ENCODE measurements at regions not wholly inside any gene's neighbourhood (a gene's known extent, or its start where the extent isn't known, plus 50 kb on each side); places are given as distances from the start of the nearest gene placed in this dataset.

DNA sequence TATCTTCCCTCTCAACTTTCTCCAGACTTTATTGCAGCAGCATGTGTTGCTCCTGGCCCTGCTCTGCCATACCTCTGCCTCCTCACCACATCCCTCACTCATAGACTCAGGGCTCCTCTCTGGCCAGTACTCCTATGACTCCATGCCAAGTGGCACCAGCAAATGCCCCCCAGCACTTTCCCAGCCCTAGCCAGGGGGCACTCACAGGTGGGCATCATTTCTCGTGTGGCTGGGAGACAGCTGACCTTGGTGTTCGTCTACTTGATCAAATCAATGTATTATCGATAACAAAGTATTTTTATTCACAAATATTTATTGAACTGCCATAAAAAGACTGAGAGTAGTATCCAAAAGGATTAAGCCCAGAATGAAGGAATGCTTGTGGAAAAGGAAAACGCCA is 418.2 kb downstream of the FAM72C start:
- TF ChIP-seq EP300 (conservative IDR thresholded peaks at IDR 0.05; ENCODE audit: poor library complexity, severe bottlenecking) (no peak), EZH2 (IDR thresholded peaks at IDR 0.05; ENCODE audit: borderline replicate concordance, insufficient read depth, low read length, poor library complexity, severe bottlenecking) (no peak)
- TF ChIP-seq, protein P1, sequence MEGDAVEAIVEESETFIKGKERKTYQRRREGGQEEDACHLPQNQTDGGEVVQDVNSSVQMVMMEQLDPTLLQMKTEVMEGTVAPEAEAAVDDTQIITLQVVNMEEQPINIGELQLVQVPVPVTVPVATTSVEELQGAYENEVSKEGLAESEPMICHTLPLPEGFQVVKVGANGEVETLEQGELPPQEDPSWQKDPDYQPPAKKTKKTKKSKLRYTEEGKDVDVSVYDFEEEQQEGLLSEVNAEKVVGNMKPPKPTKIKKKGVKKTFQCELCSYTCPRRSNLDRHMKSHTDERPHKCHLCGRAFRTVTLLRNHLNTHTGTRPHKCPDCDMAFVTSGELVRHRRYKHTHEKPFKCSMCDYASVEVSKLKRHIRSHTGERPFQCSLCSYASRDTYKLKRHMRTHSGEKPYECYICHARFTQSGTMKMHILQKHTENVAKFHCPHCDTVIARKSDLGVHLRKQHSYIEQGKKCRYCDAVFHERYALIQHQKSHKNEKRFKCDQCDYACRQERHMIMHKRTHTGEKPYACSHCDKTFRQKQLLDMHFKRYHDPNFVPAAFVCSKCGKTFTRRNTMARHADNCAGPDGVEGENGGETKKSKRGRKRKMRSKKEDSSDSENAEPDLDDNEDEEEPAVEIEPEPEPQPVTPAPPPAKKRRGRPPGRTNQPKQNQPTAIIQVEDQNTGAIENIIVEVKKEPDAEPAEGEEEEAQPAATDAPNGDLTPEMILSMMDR (IDR thresholded peaks at IDR 0.05; ENCODE audit: poor library complexity, severe bottlenecking) = no peak

All from neural cell (in vitro differentiated cells).